NCI-H146 treated with DMSO at 0.1 percent for 48 hours (cell line): ENCODE measurements at regions not wholly inside any gene's neighbourhood (a gene's known extent, or its start where the extent isn't known, plus 50 kb on each side); places are given as distances from the start of the nearest gene placed in this dataset.
"Not testable (repeated sequence)": the region's sequence is repeated elsewhere in the genome, so short reads cannot be mapped to it uniquely, and the experiment has no call there.

Experiments
- DNase-seq: peaks from one replicate; lab custom pipeline; 2025; ENCODE audit not compliant: unreplicated experiment; lab: John Stamatoyannopoulos, UW

DNA sequence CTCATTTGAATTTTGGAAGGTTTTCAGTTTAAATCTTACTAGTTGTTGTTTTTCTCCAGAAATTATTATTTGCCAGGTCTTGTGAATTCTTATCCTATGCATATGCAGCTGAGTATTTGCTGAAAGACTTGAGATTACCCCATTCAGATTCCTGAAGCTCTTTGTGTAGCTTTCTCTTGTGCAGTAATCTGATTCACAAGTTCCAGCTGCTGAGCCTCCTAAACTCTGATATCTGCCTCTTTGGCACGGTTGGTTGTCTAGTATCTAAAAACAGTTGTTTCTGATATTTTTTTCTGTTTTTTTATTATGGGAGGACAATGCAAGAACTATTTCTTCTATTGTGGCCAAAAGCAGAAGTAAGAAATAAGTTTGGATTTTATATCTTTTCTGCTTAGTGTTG is 863.9 kb upstream of the MANEA start:
- DNase-seq: no peak

DNA sequence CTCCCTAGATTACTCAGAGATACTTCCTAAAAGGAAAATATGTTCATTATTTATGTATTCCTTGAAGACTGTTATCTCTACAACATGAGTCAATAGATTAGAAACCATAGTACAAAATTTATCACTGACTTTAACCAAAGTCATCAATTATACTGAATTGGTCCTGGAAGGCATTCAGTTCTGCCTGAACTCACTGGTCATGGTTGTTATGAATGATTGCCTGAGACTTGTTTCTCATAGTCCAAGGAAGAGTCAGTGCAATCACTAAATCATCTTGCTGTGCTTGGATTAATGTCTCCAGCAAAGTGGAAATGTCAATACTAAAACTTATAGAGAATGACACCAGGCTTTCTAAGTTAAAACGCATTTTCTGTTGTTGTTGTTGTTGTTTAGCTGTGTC is 878.6 kb upstream of the MANEA start:
- DNase-seq: no peak

DNA sequence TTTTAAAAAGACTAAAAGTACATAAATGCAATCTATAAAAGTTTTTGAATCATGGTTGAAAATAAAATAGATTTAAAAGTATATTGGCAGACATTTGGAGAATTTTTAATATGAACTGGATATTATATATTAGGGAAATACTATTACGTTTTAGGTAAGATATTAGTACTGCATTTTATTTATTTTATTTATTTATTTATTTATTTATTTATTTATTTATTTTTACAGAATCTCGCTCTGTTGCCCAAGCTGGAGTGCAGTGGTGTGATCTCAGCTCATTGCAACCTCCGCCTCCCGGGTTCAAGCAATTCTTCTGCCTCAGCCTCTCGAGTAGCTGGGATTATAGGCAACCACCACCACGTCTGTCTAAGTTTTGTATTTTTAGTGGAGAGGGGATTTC is 890.1 kb upstream of the MANEA start:
- not testable (repeated sequence) for DNase-seq

DNA sequence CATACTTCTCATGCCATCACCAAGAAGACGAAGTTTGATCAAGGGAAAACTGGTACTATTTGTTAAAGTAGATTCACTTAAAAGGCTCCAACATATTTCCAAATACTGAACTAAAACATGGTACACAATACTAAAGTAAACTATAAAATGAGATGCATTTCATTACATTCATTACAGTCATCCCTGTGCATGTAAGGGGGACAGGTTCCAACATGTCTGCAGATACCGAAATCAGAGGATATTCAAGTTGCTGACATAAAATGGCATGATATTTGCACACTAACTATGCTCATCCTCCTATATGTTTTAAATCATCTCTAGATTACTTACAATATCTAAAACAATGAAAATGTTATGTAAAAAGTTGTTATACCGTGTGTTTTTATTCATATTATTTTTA is 893.9 kb upstream of the MANEA start:
- no peak for DNase-seq

DNA sequence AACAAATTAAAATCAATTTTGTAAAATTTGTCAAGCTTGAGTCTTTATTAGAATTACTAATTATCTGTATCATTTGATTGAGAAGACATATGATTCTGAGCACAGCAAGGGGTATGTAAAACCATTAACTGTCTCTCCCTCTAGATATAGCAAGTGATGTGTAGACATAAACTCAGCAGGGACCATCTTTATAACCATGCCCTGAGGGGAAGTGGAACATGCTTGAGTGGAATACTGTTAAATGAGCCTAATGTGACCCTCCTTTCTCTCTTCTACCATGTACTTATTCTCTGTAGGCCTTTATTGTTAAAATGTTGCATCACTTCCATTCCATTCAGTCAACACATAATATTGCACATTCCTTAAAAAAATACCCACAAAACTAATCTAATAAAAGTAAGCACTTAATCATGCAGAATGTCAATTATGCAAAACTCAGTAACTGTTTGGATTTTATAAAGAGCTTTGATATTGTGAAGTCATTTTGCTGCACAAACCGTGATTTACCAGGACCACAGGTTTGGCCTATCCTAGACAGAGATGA is 896.6 kb upstream of the MANEA start:
- DNase-seq: peak; percentile 97

DNA sequence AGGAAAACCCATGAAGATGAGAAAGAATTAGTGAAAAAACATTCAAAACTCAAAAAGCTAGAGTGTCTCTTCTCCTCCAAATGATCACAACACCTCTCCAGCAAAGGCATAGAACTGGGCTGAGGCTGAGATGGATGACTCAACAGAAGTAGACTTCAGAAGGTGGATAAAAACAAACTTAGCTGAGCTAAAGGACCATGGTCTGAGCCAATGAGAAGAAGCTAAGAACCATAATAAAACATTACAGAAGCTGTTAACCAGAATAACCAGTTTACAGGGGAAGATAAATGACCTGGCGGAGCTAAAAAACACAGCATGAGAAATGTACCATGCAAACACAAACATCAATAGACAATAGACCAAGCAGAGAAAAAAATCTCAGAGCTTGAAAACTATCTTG is 904.1 kb upstream of the MANEA start:
- no peak for DNase-seq

DNA sequence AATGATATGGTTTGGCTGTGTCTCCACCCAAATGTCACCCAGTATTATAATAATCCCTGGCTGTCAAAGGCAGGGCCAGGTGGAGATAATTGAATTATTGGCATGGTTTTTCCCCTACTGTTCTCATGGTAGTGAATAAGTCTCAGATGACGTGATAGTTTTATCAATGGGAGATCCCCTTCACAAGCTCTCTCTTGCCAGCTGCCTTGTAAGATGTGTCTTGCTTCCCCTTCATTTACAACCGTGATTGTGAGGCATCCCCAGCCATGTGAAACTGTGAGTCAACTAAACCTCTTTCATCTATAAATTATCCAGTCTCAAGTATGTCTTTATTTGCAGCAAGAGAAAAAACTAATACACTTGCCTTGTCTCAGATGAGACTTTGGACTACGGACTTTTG is 907.3 kb upstream of the MANEA start:
- DNase-seq: no peak

DNA sequence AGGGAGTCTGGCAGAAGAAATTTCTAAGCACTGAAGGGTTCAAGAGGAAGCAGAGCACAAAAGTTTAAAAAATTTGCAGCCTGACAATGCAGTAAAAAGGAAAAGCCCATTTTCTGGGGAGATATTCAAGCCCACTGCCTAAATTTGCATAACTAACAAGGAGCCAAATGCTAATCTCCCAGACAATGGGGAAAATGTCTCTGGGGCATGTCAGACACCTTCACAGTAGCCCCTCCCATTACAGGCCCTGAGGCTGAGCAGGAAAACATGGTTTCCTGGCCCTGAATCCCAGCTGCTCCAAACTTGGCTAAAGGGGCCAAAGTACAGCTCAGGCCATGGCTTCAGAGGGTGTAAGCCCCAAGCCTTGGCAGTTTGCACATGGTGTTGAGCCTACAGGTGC is 908.5 kb upstream of the MANEA start:
- no peak for DNase-seq

DNA sequence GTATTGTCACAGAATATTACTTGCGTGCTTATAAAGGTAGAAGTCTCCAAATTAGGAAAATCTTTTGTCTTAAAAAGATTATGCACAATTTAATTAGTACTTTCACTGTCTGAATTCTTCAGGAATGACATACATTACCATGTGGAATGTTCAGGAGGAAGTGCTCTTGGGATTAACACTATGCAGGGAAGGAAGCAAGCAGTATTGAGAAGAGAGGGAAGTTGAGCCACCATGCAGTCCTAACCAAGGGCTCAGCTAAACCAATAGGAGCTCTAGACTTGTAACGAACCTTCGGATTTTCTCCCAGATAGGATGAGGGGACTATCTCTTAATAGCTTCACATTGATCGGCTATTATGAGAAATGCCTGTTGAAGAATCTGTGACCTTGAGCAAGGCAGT is 918.4 kb upstream of the MANEA start:
- DNase-seq: no peak

DNA sequence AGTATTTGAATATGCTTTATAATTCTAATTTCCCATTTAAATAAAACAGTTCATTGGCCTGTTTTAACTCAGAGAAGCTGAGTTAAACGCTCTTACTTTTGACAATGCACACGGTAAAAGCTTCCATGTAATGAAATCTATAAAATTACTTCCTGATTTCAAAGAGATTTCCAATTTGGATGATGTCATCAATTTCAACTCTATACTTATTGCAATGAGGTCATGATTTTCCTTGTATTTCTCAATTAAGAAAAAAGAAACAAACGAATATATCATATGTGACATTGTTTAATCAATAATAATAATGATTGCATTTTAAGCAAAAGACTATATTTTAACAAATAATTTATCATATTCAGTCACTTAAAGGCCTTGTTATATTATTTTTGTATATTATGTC is 926.1 kb upstream of the MANEA start:
- DNase-seq: peak; percentile 12

DNA sequence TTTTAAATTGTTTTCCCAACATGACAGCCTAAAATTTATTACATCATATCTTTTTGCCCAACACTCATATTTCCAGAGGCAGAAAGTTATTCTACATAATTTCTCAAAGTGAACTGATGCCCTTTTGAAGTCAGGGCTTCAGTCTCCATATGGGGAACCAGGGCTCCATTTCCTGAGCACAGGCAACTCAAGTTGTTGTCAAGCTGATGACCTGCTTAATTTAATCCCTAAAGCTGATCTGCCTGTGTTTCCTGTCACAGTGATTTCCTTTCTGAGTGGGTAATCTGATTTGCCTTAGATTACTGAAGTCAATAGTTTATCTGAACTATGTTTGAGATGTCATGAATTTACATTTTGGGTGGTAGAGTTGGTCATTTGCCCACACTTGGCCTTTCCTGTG is 932.1 kb upstream of the MANEA start:
- DNase-seq: no peak

DNA sequence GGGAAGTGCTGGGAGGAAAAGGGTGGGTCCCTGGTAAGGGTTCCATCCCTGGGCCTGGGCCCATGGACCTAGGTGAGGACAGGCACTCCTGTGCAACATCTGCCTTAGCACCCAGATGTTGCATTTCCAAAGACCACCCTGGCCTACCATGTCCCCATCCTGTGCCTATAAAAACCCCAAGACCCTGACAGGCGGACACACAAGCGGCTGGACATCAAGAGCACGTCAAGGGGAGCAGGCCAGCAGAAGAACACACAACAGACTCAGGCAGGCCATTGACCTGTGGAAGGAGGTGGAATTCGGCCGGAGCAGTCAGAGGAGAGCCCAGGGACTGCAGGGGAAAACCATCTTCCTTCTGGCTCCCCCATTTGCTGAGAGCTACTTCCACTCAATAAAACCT is 937.8 kb upstream of the MANEA start:
- DNase-seq: no peak

DNA sequence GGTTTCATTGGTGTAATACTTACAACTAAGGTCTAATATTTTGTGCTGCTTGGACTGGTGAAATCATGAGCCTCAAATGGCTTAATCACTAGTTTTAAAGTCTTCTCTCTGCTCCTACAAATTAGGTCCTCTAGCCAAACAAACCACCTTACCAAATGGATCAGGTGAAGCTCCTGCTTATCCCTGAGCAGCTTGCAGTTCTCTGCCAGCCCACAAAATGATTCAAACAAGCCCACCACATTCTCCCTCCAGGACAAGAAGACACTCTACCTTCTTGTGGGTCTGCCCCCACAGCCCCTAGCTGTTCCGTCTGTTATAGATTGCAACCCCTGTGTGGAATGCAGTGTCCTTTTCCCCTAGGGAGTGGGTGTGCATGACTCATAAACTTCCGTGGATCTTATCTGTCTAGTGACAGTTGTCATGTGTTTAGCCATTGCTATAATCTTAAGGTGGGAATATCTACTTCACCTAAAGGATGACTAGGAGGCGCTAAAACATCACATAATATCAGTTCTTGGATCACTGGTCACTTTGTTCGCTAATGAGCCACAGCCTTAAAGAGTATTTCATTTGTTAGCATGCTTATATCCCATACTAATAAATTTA is 940.5 kb upstream of the MANEA start:
- DNase-seq: peak; percentile 88

DNA sequence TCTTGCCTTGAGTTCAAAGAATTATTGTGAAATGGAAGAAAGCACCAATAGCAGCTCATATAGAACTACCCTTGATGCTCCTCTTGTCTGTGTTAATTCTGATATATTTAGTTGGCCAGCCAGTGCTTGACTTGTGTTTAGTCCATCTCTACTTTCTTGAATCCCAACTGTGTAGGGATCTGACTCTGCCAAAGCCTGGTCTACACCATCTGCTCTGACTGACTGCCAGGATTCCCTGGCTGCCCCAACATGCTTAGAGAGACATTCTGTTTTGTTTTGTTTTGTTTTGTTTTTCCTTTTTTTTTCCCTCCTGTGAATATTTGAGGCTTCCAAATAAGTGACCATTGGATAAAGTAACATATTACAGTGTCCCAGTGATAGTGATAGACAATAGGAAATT is 953.7 kb upstream of the MANEA start:
- DNase-seq: no peak

DNA sequence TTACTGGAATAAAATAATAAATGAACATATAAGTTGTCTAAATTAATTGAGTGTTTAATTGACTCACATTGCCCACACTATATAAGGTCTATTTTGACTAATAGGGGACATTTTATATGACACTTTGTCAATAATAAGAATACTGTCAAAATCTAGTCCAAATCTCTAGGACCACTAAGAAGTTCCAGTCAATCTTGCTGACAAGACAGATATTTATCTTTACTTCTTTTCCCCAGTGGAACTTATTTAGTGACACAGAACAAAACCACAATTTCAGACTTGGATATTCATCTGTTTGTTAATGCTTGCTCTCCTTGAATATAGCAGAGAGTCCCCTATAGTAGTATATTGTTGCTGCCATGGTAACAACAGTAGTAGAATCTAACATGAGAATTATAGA is 954.6 kb upstream of the MANEA start:
- no peak for DNase-seq

DNA sequence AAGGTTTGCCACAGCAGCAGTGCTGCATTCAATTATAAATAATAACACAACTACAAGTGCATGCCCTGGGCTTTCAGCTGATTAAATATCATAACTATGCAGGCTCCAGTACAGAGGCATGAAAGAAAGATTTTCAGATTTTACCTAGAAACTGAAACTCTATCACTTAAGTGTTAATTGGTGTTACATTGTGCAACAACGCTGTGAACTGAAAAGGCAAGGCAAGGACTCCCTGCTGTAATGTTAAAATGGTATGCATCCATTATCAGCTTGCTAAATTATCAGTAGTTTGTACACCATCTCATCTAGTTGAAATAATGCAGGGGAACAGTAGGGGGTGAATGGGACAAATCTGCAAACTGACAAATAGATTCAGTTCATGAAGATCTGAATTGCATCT is 976.7 kb upstream of the MANEA start:
- DNase-seq: peak; percentile 65

DNA sequence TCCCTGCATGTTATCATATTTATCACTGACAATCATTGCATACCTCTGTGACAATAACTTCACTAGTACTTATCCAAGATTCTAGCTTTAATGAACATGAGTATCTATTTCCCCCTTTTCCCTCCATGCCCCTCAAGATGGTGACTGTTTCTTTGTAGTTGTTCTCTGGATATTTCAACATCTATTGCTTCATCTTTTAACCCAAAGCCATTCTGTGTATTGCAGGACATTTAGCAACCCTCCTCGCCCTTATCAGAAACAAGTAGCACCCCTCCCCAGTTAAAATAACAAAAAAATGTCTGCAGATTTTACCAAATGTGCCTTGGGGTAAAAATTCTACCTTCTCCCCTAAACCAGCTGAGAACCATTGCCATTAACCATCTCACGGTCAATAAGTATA is 979.8 kb upstream of the MANEA start:
- no peak for DNase-seq

DNA sequence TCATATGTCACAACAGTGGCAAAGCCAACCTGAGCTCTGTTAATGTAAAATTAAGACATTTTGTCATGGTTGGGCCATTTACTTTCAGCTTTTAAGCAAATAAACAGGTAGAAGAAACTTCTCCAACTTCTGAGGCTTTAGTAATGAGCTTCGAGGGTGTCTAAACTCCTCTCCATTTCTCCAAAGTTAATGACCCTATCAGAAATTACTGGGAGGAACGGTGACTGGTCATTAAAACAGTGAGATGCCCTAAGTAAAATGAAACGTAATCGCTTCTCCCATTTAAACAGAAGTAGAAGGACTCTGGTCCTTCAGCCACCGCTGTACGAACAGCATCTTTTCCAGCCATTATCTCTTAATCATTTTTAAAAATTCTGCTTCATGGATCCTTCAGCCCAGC is 986.9 kb upstream of the MANEA start:
- no peak for DNase-seq

DNA sequence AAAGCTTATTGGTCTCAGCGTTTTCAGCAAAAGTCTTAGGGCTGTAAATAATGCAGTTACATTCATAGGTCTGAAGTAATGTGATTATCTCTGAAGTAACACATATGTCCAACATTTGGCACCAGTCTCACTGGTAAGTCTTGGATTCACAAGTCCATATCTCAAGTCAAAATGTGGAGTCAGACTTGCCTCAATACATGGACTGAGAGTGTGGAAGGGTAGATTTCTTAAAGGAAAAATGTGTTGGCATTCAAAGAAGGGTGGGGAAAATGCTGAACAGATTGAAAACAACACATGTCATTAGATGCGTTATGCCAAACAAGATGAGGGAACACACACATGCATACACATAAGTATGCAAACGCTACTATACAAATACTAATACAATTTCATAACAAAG is 989.0 kb upstream of the MANEA start:
- no peak for DNase-seq

DNA sequence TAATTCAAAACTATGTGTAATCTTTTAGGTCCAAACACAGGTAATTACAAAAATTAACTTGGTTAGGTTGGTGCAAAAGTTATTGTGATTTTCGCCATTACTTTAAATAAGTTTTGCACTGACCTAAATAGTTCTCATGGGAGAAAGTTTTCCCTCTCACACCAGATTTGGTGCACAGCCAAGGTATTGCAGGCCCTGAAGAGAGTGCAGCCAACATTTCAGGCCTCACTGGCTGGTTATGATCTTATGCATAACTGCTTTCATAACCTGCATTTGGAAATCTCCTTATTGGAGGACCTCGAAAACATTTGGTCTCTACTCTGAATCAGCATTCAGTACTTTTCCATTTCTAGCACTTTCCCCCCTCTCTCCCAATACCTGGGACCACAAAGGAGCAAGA is 993.1 kb upstream of the MANEA start:
- DNase-seq: no peak

DNA sequence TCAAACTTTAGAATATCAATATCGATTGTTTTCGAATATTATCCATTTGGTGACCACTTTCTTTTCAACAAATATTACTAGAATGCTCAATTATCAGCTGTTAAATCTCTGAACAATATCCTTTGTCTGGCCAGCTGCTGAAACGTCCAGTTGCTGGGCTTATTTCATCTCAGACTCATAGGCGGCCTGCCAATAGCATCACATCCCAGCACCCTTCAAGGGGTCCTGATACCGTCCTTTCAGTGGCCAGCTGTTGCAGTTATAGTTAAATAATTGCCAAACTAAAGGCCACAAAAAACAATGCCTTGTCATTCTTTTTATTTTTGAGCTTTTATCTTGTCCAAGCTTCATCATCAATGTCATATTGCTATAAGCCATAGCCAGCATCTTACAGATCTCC is 1006.8 kb upstream of the MANEA start:
- DNase-seq: no peak

DNA sequence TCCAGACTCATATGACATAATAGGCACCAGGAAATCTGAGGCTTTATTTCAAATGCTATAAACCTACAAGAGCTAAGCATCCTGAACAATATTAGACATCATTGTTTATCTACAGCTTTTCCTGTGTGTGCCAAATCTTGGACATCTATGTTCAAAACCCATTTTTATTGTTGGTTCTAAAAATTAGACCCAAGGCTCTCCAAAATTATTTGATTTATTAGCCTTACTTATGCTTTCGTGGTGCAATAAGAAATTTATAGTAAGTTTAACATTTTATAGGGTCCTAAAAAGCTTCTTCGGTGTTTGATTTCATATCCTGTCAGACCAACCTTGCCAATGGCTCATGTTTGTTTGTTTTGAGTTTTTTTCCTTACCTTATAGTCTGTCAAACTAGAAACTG is 1014.5 kb upstream of the MANEA start:
- DNase-seq: no peak

DNA sequence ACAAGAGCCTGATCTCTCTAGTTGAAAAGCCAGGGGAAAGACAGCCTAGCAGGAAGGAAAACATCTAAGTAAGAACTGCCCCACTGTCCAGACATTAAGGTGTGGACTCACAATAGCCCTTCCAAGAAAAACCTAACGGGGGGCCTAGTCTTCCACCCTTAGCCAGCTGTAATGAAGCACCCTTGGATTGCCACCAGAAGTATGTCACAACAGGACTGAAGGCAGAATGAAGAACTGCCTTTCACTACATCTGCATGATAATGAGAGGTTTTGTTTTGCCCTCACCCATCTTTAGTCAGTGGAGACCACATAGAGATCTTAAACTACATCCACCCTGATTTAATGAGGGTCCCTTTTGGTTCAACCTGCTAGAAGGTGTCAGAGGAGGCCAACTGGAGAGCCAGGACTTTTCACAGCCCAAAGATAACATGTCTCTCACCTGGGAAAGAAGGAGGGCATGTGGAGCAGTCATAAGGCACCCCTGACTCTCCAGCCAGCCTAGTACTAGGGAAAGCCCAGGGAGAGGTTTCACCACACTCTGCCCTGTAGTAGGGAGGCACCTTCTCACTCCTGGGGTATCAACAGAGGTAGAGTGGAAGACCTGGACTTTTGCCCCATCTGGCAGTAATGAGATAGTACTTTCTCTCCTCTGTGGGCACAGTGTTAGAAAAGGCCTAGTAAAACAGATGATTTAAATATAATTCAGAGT is 1017.4 kb upstream of the MANEA start:
- DNase-seq: no peak
